ENCODE measurements at regions not wholly inside any gene's neighbourhood (a gene's known extent, or its start where the extent isn't known, plus 50 kb on each side); places are given as distances from the start of the nearest gene placed in this dataset.

GRCh38 chr4:32485956-32486355 lies 1765.8 kb downstream of the PCDH7 start:
- TF ChIP-seq ZNF274 (IDR thresholded peaks at IDR 0.05; ENCODE audit: low read depth, low read length) (no peak), YY1 (IDR thresholded peaks at IDR 0.05; ENCODE audit: insufficient read depth, insufficient read length) (no peak), SUZ12 (IDR thresholded peaks at IDR 0.05; ENCODE audit: extremely low read depth, insufficient read depth, insufficient read length) (no peak)

Measured in NT2/D1 (cell line).